GM23338 (cell line): ENCODE measurements at regions not wholly inside any gene's neighbourhood (a gene's known extent, or its start where the extent isn't known, plus 50 kb on each side); places are given as distances from the start of the nearest gene placed in this dataset.

ENCODE experiments used
- CREB1 ChIP-seq: fragments of 250-450 bp; sonication (Bioruptor Pico); IDR thresholded peaks from 2 replicates; pipeline ENCODE4 v1.5.0; 2020; ENCODE audit warnings: low read depth, mild to moderate bottlenecking, moderate library complexity
- EZH2 ChIP-seq: fragments of 200-600 bp; sonication (generic); IDR thresholded peaks from one replicate; pipeline ENCODE4 v1.8.0; 2017; ENCODE audit warnings: antibody characterized with exemption, mild to moderate bottlenecking, low read depth; ENCODE audit not compliant: unreplicated experiment
- EZH2phosphoT487 ChIP-seq: fragments of 200-600 bp; sonication (generic); IDR thresholded peaks from one replicate; pipeline ENCODE4 v1.8.1; 2018; ENCODE audit warnings: antibody characterized with exemption; ENCODE audit not compliant: unreplicated experiment
- JUNB ChIP-seq: IDR thresholded peaks from one replicate; pipeline ENCODE4 v1.6.1; 2016; ENCODE audit warnings: antibody characterized with exemption; ENCODE audit not compliant: unreplicated experiment
- POLR2AphosphoS5 ChIP-seq: IDR thresholded peaks from 2 replicates; pipeline ENCODE4 v1.6.1; 2016; ENCODE audit warnings: antibody characterized with exemption, low read depth
- ZNF114 ChIP-seq: fragments of 250-450 bp; sonication (Bioruptor Pico); IDR thresholded peaks from 2 replicates; pipeline ENCODE4 v1.5.0; 2020; ENCODE audit warnings: mild to moderate bottlenecking, moderate library complexity
- ZNF331 ChIP-seq: fragments of 250-450 bp; sonication (Bioruptor Pico); IDR thresholded peaks from 2 replicates; pipeline ENCODE4 v1.5.0; 2020; ENCODE audit warnings: low read depth, mild to moderate bottlenecking, moderate library complexity
- TF ChIP-seq, protein P1 (sequence below), 2 experiments: fragments of 200-600 bp in 1 of 2; sonication (generic) in 1 of 2; conservative IDR thresholded peaks; 2 replicates each; pipeline versions ENCODE4 v1.5.1 to v1.6.1; 2016 to 2017; ENCODE audit warnings: antibody characterized with exemption in 2 of 2, low read depth in 2 of 2, mild to moderate bottlenecking in 2 of 2, moderate library complexity in 1 of 2
- TF ChIP-seq, protein P2 (sequence below): IDR thresholded peaks from one replicate; pipeline ENCODE4 v1.6.1; 2018; ENCODE audit warnings: antibody characterized with exemption; ENCODE audit not compliant: unreplicated experiment

DNA sequence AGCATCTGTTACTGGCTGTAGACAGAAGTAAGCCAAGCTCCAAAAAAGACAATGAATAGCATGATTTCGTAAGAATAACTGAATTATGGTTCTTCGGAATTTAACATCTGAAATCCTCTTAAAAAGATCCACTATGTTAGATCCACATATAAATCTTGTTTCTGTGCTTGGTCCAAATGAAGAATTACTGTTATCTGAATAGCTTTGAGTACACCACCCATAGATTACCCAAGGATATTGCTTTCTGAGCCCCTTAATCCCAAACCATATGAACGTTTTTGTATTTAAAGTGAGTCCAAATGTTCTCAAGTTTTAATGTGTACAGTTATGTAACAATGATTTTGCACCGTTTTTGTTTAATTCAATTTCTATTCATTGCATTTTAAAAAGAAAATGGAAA, 124.9 kb downstream of the DSC3 start:
- TF ChIP-seq, protein P1, sequence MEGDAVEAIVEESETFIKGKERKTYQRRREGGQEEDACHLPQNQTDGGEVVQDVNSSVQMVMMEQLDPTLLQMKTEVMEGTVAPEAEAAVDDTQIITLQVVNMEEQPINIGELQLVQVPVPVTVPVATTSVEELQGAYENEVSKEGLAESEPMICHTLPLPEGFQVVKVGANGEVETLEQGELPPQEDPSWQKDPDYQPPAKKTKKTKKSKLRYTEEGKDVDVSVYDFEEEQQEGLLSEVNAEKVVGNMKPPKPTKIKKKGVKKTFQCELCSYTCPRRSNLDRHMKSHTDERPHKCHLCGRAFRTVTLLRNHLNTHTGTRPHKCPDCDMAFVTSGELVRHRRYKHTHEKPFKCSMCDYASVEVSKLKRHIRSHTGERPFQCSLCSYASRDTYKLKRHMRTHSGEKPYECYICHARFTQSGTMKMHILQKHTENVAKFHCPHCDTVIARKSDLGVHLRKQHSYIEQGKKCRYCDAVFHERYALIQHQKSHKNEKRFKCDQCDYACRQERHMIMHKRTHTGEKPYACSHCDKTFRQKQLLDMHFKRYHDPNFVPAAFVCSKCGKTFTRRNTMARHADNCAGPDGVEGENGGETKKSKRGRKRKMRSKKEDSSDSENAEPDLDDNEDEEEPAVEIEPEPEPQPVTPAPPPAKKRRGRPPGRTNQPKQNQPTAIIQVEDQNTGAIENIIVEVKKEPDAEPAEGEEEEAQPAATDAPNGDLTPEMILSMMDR (conservative IDR thresholded peaks at IDR 0.05; ENCODE audit: low read depth in 2 of 2): no peak
- TF ChIP-seq POLR2AphosphoS5: no peak
- TF ChIP-seq, protein P2, sequence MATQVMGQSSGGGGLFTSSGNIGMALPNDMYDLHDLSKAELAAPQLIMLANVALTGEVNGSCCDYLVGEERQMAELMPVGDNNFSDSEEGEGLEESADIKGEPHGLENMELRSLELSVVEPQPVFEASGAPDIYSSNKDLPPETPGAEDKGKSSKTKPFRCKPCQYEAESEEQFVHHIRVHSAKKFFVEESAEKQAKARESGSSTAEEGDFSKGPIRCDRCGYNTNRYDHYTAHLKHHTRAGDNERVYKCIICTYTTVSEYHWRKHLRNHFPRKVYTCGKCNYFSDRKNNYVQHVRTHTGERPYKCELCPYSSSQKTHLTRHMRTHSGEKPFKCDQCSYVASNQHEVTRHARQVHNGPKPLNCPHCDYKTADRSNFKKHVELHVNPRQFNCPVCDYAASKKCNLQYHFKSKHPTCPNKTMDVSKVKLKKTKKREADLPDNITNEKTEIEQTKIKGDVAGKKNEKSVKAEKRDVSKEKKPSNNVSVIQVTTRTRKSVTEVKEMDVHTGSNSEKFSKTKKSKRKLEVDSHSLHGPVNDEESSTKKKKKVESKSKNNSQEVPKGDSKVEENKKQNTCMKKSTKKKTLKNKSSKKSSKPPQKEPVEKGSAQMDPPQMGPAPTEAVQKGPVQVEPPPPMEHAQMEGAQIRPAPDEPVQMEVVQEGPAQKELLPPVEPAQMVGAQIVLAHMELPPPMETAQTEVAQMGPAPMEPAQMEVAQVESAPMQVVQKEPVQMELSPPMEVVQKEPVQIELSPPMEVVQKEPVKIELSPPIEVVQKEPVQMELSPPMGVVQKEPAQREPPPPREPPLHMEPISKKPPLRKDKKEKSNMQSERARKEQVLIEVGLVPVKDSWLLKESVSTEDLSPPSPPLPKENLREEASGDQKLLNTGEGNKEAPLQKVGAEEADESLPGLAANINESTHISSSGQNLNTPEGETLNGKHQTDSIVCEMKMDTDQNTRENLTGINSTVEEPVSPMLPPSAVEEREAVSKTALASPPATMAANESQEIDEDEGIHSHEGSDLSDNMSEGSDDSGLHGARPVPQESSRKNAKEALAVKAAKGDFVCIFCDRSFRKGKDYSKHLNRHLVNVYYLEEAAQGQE: no peak
- no peak for TF ChIP-seq EZH2
- TF ChIP-seq CREB1: no peak
- TF ChIP-seq JUNB: no peak
- no peak for TF ChIP-seq EZH2phosphoT487
- no peak for TF ChIP-seq ZNF331 (CRISPR knock-in tag)
- TF ChIP-seq ZNF114 (CRISPR knock-in tag): no peak
